ENCODE measurements at regions not wholly inside any gene's neighbourhood (a gene's known extent, or its start where the extent isn't known, plus 50 kb on each side); places are given as distances from the start of the nearest gene placed in this dataset.

GRCh38 chr12:104863296-104863948, 94.7 kb downstream of the SLC41A2 start:
- no peak for DNase-seq (ENCODE audit: insufficient read length, low spot score)
- no peak for FAIRE-seq

GRCh38 chr12:104858611-104859543, 99.2 kb downstream of the SLC41A2 start:
- DNase-seq (ENCODE audit: insufficient read length, low spot score) (no peak), FAIRE-seq (no peak)

DNA sequence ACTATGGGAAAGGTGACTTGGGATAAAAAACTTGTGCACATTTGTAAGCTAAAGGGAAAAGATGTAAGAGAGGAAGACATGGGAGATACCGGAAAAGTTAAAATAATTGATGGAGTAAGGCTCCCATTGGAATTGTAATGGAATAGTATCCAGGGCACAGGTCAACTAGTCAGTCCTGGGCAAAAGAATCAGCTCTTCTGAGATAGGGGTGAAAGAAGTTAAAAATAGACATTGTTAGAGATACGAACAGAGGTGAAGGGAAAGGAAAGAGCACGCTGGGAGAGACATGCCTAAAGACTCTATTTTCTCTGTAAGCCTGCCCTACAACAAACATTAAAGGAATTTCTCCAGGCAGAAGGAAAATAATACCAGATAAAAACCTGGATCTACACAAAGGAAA, 101.6 kb downstream of the SLC41A2 start:
- no peak for FAIRE-seq
- no peak for DNase-seq (ENCODE audit: insufficient read length, low spot score)

- DNase-seq (ENCODE audit: insufficient read length, low spot score) (no peak), FAIRE-seq (no peak)
Observed at GRCh38 chr12:104855599-104855998, 102.5 kb downstream of the SLC41A2 start.

DNA sequence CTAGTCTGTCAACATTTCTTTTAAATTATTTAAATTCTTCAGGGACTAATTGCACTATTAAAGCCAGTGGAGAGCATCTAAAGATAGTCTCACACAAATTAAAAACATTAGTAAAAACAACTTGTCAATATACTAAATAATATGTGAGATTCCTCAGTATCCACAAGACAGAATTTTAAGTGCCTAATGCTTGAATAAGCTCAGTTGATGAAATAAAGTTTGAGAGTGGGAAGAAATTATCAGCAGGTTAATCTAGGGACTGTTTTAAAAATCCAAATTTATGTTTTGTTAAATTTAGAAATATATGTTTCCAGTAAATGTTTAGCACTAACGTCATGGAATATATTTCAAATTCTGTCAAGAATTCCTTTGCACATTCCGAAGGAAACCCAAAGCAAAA, 105.2 kb downstream of the SLC41A2 start:
- FAIRE-seq: no peak

DNA sequence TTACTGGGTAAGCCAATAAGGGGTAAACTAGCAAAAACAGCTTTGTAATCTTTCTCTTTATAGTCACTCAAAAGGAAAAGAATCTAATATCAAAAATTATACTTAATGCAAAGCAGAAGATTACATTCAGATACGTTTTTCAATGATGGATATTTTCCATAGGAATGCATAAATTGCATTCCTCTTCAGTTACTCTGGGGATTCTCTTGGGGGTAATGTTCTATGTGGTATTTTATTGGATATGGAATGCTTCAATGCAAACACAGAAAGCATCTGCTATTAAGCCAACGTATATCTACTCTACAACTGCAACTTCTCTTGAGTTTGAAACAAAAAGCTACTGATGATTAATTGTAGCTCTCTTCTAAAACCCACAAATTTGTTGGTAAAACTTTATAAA, 106.0 kb downstream of the SLC41A2 start:
- FAIRE-seq: no peak
- no peak for DNase-seq (ENCODE audit: insufficient read length, low spot score)

More for the DNA sequence above, 105.2 kb downstream of the SLC41A2 start:
- no peak for DNase-seq (ENCODE audit: insufficient read length, low spot score)

- DNase-seq (ENCODE audit: insufficient read length, low spot score) (no peak), FAIRE-seq (no peak)
Observed at GRCh38 chr12:104850781-104851180, 107.3 kb downstream of the SLC41A2 start.

- DNase-seq (ENCODE audit: insufficient read length, low spot score): no peak
- no peak for FAIRE-seq
Observed at GRCh38 chr12:104846056-104846767, 111.9 kb downstream of the SLC41A2 start.

GRCh38 chr12:104844123-104844522, 114.0 kb downstream of the SLC41A2 start:
- DNase-seq (ENCODE audit: insufficient read length, low spot score) (no peak), FAIRE-seq (no peak)

- no peak for DNase-seq (ENCODE audit: insufficient read length, low spot score)
- FAIRE-seq: peak; percentile 67
Observed at GRCh38 chr12:104840262-104840661, 117.8 kb downstream of the SLC41A2 start.

GRCh38 chr12:104835317-104835716, 122.8 kb downstream of the SLC41A2 start:
- DNase-seq (ENCODE audit: insufficient read length, low spot score) (no peak), FAIRE-seq (no peak)

- FAIRE-seq (no peak), DNase-seq (ENCODE audit: insufficient read length, low spot score) (no peak)
Observed at GRCh38 chr12:104834607-104835006, 123.5 kb downstream of the SLC41A2 start.

DNA sequence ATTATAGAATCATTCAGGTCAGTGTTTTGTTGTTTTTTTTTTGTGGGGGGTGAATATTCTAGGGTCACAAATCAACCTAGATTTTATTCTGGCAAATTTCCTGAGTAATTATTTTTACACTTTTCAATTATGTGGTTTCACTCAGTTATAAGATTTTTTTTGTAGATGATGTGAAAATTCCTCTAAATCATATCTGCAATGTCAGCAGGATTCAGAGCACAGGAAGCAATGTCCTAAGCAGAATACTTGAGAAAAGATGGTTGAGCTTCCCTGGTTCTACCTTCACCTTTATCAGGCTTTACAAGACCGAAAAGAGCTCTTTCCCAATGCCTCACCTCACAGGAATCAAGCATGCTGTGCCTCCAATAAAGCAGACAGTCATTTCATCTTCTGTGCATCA, 124.3 kb downstream of the SLC41A2 start:
- FAIRE-seq (no peak), DNase-seq (ENCODE audit: insufficient read length, low spot score) (no peak)

DNA sequence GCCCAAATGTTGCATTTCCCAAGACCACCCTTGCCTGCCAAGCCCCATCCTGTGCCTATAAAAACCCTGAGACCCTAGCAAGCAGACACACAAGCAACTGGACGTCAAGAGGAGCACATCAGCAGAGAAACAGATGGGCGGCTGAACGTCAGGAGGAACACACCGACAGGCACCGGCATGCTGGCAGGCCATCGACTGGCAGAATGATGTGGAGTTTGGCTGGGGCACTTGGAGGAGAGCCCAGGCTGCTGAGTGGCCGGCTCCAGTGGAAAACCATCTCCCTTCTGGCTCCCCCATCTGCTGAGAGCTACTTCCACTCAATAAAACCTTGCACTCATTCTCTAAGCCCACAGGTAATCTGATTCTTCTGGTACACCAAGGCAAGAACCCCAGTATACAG, 130.1 kb downstream of the SLC41A2 start:
- FAIRE-seq (no peak), DNase-seq (ENCODE audit: insufficient read length, low spot score) (no peak)

GRCh38 chr12:104827587-104827986, 130.5 kb downstream of the SLC41A2 start:
- DNase-seq (ENCODE audit: insufficient read length, low spot score) (no peak), FAIRE-seq (no peak)

- DNase-seq (ENCODE audit: insufficient read length, low spot score): no peak
- FAIRE-seq: no peak
Observed at GRCh38 chr12:104825408-104825807, 132.7 kb downstream of the SLC41A2 start.

DNA sequence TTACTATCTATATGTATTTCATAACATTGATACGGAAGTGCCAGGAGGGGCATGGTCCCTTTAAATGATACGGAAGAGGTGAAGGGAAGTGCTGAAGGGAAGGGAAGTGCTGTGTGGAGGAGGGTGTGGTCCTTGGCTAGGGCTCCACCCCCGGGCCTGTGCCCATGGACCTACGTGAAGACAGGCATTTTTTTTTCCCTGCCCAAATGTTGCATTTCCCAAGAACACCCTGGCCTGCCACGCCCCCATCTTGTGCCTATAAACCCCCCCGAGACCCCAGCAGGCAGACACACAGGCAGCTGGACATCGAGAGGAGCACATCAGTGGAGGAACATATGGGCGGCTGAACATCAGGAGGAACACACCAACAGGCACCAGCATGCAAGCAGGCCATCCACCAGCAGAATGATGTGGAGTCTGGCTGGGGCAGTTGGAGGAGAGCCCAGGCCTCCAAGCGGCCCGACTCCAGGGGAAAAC, 134.1 kb downstream of the SLC41A2 start:
- DNase-seq (ENCODE audit: insufficient read length, low spot score) (no peak), FAIRE-seq (no peak)

GRCh38 chr12:104822941-104823340, 135.1 kb downstream of the SLC41A2 start:
- DNase-seq (ENCODE audit: insufficient read length, low spot score) (no peak), FAIRE-seq (no peak)

DNA sequence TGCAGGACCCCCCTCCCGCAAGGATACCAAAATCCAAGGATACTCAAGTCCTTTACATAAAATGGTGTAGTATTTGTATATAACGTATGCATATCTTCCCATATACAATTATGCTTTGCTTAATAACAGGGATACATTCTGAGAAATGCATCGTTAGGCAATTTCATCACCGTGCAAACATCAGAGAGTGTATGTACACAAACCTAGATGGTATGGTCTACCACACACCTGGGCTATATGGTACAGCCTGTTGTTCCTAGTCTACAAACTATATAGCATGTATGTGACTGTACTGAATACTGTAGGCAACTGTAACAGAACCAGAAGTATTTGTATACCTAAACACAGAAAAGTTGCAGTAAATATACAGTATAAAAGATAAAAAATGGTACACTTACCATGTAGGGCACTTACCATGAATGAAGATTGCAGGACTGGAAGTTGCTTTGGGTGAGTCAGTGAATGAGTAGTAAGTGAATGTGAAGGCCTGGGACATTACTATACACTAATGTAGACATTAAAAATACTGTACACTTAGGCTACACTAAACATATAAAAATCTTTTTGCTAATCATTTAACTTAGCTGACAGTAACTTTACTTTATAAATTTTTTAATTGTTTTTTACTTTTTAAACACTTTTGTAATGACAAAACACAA, 141.1 kb downstream of the SLC41A2 start:
- no peak for FAIRE-seq
- DNase-seq (ENCODE audit: insufficient read length, low spot score): no peak

DNA sequence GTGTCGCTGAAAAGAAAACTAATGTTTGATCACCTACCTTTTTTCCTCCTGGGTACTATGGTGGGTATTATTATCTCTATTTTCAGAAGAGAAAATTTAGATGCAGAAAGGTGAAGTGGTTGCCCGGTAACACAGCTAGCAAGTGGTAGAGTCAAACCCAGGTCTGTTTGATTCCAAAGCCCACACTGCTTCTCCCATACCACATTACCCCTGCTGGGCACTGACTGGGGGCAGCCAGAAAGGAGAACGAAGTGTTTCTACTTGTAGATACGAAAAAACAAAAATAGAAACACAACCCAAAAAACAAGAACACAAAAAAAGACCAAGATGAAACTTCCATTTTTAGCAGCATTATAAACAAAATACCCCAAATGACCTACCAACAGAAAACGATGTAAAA, 142.2 kb downstream of the SLC41A2 start:
- no peak for FAIRE-seq
- DNase-seq (ENCODE audit: insufficient read length, low spot score): no peak

- DNase-seq (ENCODE audit: insufficient read length, low spot score) (no peak), FAIRE-seq (no peak)
Observed at GRCh38 chr12:104814944-104815343, 143.1 kb downstream of the SLC41A2 start.
